NB4 (cell line): ENCODE measurements at regions not wholly inside any gene's neighbourhood (a gene's known extent, or its start where the extent isn't known, plus 50 kb on each side); places are given as distances from the start of the nearest gene placed in this dataset.

Experiments
- DNase-seq: peaks from one replicate; pipeline ENCODE4 v3.0.0; 2010; ENCODE audit warnings: low read depth
- H3K4me3 ChIP-seq: one replicate; pipeline ENCODE4 v1.5.1; 2011; ENCODE audit warnings: mild to moderate bottlenecking, low read depth, low read length, moderate library complexity
- CTCF ChIP-seq: IDR thresholded peaks from one replicate; pipeline ENCODE4 v1.5.1; 2012; ENCODE audit warnings: low read depth, low read length
- MAX ChIP-seq: IDR thresholded peaks from 2 replicates; pipeline ENCODE4 v1.6.1; 2011; ENCODE audit warnings: low read depth, low read length
- MYC ChIP-seq: IDR thresholded peaks from 2 replicates; pipeline ENCODE4 v1.6.1; 2011; ENCODE audit warnings: low read depth, low read length
- POLR2A ChIP-seq: IDR thresholded peaks from 2 replicates; pipeline ENCODE4 v1.6.1; 2011; ENCODE audit warnings: mild to moderate bottlenecking; ENCODE audit not compliant: insufficient read length; ENCODE audit errors: extremely low read depth

GRCh38 chr2:237189799-237190198 is 104.1 kb downstream of the COPS8 start:
- TF ChIP-seq CTCF (no peak), MYC (no peak), MAX (no peak), POLR2A (no peak)
- no peak for DNase-seq

GRCh38 chr2:237190966-237191713 is 105.5 kb downstream of the COPS8 start:
- no peak for TF ChIP-seq MAX
- no peak for TF ChIP-seq MYC
- TF ChIP-seq CTCF, result no peak
- TF ChIP-seq POLR2A, result no peak
- DNase-seq, result no peak
- H3K4me3 ChIP-seq, result no peak overlapping the region

More at GRCh38 chr2:237189799-237190198, 104.1 kb downstream of the COPS8 start:
- no peak overlapping the region for H3K4me3 ChIP-seq

DNA sequence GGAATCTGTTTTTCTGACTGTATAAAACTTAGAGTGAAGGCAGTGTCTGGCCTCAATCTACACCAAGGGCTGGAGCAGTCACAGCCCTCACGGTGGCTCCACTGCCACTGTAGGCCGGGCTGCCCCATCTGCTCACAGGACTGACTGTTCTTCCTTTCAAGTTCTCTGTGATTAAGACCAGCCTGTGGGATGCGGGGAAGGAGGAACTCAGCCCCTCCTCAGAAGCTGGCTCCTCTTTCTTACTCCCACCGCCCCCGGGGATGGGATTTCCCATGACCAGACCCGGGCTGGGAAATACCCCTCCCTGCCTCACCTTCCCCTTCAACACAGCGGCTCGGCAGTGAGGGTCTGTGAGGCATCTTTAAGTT is 106.0 kb downstream of the COPS8 start:
- no peak overlapping the region for H3K4me3 ChIP-seq
- no peak for TF ChIP-seq MYC
- no peak for TF ChIP-seq POLR2A
- TF ChIP-seq MAX, result no peak
- no peak for TF ChIP-seq CTCF
- no peak for DNase-seq

DNA sequence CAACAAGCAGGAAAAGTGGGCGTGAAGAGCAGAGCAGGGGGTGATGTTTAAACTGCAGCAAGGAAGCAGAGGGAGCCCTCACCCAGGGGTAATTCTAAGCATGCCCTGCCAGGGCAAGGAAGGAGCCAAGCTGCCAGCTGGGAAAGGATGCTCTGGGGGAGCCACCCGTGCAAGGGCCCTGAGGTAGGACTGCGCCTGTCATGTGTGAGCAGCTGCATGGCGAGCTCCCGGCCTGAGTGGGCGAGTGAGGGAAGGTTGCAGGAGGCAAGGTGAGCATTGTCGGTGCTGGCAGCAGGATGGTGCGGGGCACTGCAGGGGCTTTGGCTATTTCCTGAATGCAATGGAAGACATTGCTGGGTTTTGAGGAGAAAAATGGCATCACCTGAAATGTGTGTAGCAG is 107.2 kb downstream of the COPS8 start:
- no peak for DNase-seq
- no peak overlapping the region for H3K4me3 ChIP-seq
- TF ChIP-seq MAX (no peak), CTCF (no peak), MYC (no peak), POLR2A (no peak)

DNA sequence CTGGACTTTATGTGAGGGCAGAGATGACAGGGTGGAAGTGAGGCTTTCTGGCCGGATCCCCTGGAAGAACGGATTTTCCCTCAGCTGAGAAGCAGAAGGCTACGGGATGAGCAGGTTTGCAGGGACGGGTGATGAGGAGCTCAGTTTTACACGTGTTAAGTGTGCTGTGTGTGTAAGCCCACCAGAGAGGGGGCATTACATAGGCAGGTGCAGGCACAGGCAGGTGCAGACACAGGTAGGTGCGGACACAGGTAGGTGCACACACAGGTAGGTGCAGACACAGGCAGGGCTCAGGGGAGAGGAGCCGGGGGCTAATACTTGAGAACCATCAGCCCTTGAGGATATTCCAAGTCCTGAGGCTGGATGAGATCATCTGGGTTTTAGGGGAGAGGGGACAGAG is 107.7 kb downstream of the COPS8 start:
- no peak for TF ChIP-seq MAX
- no peak for TF ChIP-seq MYC
- TF ChIP-seq CTCF, result no peak
- no peak for TF ChIP-seq POLR2A
- DNase-seq, result no peak

More for the DNA sequence above, 107.7 kb downstream of the COPS8 start:
- H3K4me3 ChIP-seq, result no peak overlapping the region
